ENCODE measurements at regions not wholly inside any gene's neighbourhood (a gene's known extent, or its start where the extent isn't known, plus 50 kb on each side); places are given as distances from the start of the nearest gene placed in this dataset.

GRCh38 chr6:40791004-40791403 is 203.8 kb upstream of the LRFN2 start:
- TF ChIP-seq CTCF (IDR thresholded peaks at IDR 0.05; ENCODE audit: low read length): no peak
- TF ChIP-seq EZH2 (IDR thresholded peaks at IDR 0.05; ENCODE audit: borderline replicate concordance, low read length): no peak
